B cell (primary cell): ENCODE measurements at regions not wholly inside any gene's neighbourhood (a gene's known extent, or its start where the extent isn't known, plus 50 kb on each side); places are given as distances from the start of the nearest gene placed in this dataset.

Source experiments
- ATAC-seq: fragments of 200-7000 bp; cut with Tn5 transposase; one replicate; pipeline ENCODE4 v1.10.0; 2021; ENCODE audit warnings: low read depth, mild to moderate bottlenecking, moderate number of reproducible peaks, moderate library complexity
- CTCF ChIA-PET: fragments of 350-600 bp; sonication (Branson Sonifier 250); formaldehyde crosslinking; loops from one replicate; lab custom pipeline; 2021; ENCODE audit warnings: antibody characterized with exemption, inconsistent platforms; lab: Charles Lee
- POLR2A ChIA-PET: fragments of 350-600 bp; sonication (Branson Sonifier 250); formaldehyde crosslinking; loops from one replicate; lab custom pipeline; 2021; ENCODE audit warnings: antibody characterized with exemption; lab: Charles Lee
- DNase-seq: peaks from one replicate; pipeline ENCODE4 v3.0.0; 2013
- H2AFZ ChIP-seq: 2 replicates; pipeline ENCODE4 v1.6.1; 2012; ENCODE audit warnings: mild to moderate bottlenecking, low read depth, low read length; ENCODE audit not compliant: insufficient read depth, poor library complexity, severe bottlenecking
- H3K27ac ChIP-seq, 2 donors: 1 replicate in 1 of 2; 2 replicates in 1 of 2; pipeline ENCODE4 v1.5.1; 2012 to 2013; ENCODE audit warnings: low read length in 2 of 2, mild to moderate bottlenecking in 2 of 2, moderate library complexity in 1 of 2
- H3K27me3 ChIP-seq, 4 experiments: fragments of 200-600 bp in 1 of 4; sonication (generic) in 1 of 4; replicated peaks in 1 of 4; 1 replicate in 2 of 4; 2 replicates in 2 of 4; pipeline versions ENCODE4 v1.6.1 to v1.7.0; 2013 to 2016; ENCODE audit warnings: low read length in 3 of 4, mild to moderate bottlenecking in 2 of 4, mixed read lengths in 1 of 4, moderate library complexity in 1 of 4; ENCODE audit not compliant: insufficient read depth in 4 of 4, control insufficient read depth in 3 of 4; ENCODE audit errors: control extremely low read depth in 1 of 4
- H3K36me3 ChIP-seq, 2 experiments: replicated peaks in 1 of 2; 1 replicate in 1 of 2; 2 replicates in 1 of 2; pipeline versions ENCODE4 v1.6.1 to v1.7.1; 2013; ENCODE audit warnings: low read length in 1 of 2; ENCODE audit not compliant: insufficient read depth in 2 of 2, control insufficient read depth in 1 of 2; ENCODE audit errors: control extremely low read depth in 1 of 2, extremely low read depth in 1 of 2
- H3K4me1 ChIP-seq, 2 donors: fragments of 200-600 bp in 1 of 2; sonication (generic) in 1 of 2; 1 replicate in 1 of 2; 2 replicates in 1 of 2; pipeline versions ENCODE4 v1.5.1 to v1.6.1; 2013 to 2017; ENCODE audit warnings: low read length in 2 of 2; ENCODE audit not compliant: control insufficient read depth in 2 of 2, insufficient read depth in 2 of 2
- H3K4me2 ChIP-seq: replicated peaks from 2 replicates; pipeline ENCODE3; 2012; ENCODE audit warnings: mild to moderate bottlenecking, low read depth, low read length; ENCODE audit not compliant: poor library complexity, severe bottlenecking
- H3K4me3 ChIP-seq, 5 experiments: fragments of 200-600 bp in 1 of 5; sonication (generic) in 1 of 5; 1 replicate in 3 of 5; 2 replicates in 2 of 5; pipeline versions ENCODE4 v1.5.1 to v1.7.0; 2011 to 2016; ENCODE audit warnings: low read length in 4 of 5, mild to moderate bottlenecking in 4 of 5, low read depth in 2 of 5, control low read depth in 1 of 5, moderate library complexity in 1 of 5; ENCODE audit not compliant: insufficient read depth in 1 of 5; ENCODE audit errors: control extremely low read depth in 1 of 5, extremely low read depth in 1 of 5
- H3K79me2 ChIP-seq: fragments of 200-600 bp; sonication (generic); one replicate; pipeline ENCODE4 v1.6.0; 2016; ENCODE audit warnings: low read length; ENCODE audit not compliant: control insufficient read depth, insufficient read depth
- H3K9ac ChIP-seq: fragments of 200-600 bp; sonication (generic); 2 replicates; pipeline ENCODE4 v1.6.1; 2017; ENCODE audit warnings: mild to moderate bottlenecking, low read length, moderate library complexity
- H3K9me3 ChIP-seq, 3 donors: one replicate each; pipeline versions ENCODE4 v1.6.1 to v1.7.1; 2013; ENCODE audit warnings: low read length in 2 of 3; ENCODE audit not compliant: control insufficient read depth in 2 of 3, insufficient read depth in 1 of 3; ENCODE audit errors: control extremely low read depth in 1 of 3
- H4K20me1 ChIP-seq: 2 replicates; pipeline ENCODE4 v1.6.0; 2012; ENCODE audit warnings: mild to moderate bottlenecking, low read length; ENCODE audit not compliant: insufficient read depth, control insufficient read depth, poor library complexity, severe bottlenecking
- H3K27ac Mint-ChIP-seq: one replicate; pipeline ENCODE4 v1.8.0; 2021; ENCODE audit warnings: mixed read lengths
- H3K27me3 Mint-ChIP-seq: one replicate; pipeline ENCODE4 v1.8.0; 2021; ENCODE audit warnings: mixed read lengths
- H3K4me1 Mint-ChIP-seq: one replicate; pipeline ENCODE4 v1.8.0; 2021; ENCODE audit warnings: mixed read lengths
- H3K4me3 Mint-ChIP-seq: one replicate; pipeline ENCODE4 v1.8.0; 2021; ENCODE audit warnings: mixed read lengths
- H3K9me3 Mint-ChIP-seq: one replicate; pipeline ENCODE4 v1.8.0; 2022; ENCODE audit warnings: mixed read lengths; ENCODE audit not compliant: insufficient read depth
- EZH2 ChIP-seq: IDR thresholded peaks from 2 replicates; pipeline ENCODE4 v1.6.1; 2012; ENCODE audit warnings: borderline replicate concordance, low read depth, mild to moderate bottlenecking, moderate library complexity, low read length; ENCODE audit not compliant: insufficient read depth, poor library complexity, severe bottlenecking
- WGBS: methylation state at CpG from one replicate; pipeline ENCODE4 v1.1.5; 2013; ENCODE audit warnings: missing lambda C conversion rate; ENCODE audit not compliant: insufficient coverage; 5-methylcytosine and 5-hydroxymethylcytosine counted together
- intact Hi-C: fragments of 100-400 bp; cut with micrococcal nuclease; formaldehyde crosslinking; loops from one replicate; pipeline ENCODE4 v1.10.0; 2022
- TF ChIP-seq, protein P1 (sequence below): fragments of 200-600 bp; IDR thresholded peaks from one replicate; pipeline ENCODE4 v1.8.0; 2022; ENCODE audit warnings: antibody characterized with exemption, mild to moderate bottlenecking

GRCh38 chr10:83212632-83213334 is 926.5 kb upstream of the GHITM start:
- H4K20me1 ChIP-seq, result no peaks in the 10 kb centered on the region
- H3K4me2 ChIP-seq, result no peak overlapping the region
- Mint-ChIP-seq H3K27me3 (no peaks in the 10 kb centered on the region), H3K9me3 (no peaks in the 10 kb centered on the region), H3K4me1 (no peaks in the 10 kb centered on the region), H3K27ac (no peak overlapping the region), H3K4me3 (no peak overlapping the region)
- no peak overlapping the region for H2AFZ ChIP-seq
- TF ChIP-seq EZH2, result no peak
- TF ChIP-seq, protein P1, sequence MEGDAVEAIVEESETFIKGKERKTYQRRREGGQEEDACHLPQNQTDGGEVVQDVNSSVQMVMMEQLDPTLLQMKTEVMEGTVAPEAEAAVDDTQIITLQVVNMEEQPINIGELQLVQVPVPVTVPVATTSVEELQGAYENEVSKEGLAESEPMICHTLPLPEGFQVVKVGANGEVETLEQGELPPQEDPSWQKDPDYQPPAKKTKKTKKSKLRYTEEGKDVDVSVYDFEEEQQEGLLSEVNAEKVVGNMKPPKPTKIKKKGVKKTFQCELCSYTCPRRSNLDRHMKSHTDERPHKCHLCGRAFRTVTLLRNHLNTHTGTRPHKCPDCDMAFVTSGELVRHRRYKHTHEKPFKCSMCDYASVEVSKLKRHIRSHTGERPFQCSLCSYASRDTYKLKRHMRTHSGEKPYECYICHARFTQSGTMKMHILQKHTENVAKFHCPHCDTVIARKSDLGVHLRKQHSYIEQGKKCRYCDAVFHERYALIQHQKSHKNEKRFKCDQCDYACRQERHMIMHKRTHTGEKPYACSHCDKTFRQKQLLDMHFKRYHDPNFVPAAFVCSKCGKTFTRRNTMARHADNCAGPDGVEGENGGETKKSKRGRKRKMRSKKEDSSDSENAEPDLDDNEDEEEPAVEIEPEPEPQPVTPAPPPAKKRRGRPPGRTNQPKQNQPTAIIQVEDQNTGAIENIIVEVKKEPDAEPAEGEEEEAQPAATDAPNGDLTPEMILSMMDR, result no peak
- ChIA-PET CTCF (no interaction called here), POLR2A (no interaction called here)
- H3K9ac ChIP-seq, result no peak overlapping the region
- no peak overlapping the region for H3K27ac ChIP-seq
- H3K79me2 ChIP-seq, result no peaks in the 10 kb centered on the region
- intact Hi-C loops, result no loop called here
- no peaks in the 10 kb centered on the region for H3K27me3 ChIP-seq
- DNase-seq, result no peak
- H3K4me3 ChIP-seq, result no peak overlapping the region
- no peaks in the 10 kb centered on the region for H3K36me3 ChIP-seq
- ATAC-seq, result no peak
- 86% methylated on average over 2 of the region's 3 CpGs for WGBS
- no peaks in the 10 kb centered on the region for H3K9me3 ChIP-seq
- no peaks in the 10 kb centered on the region for H3K4me1 ChIP-seq

- Histone ChIP-seq H3K4me1 (no peaks in the 10 kb centered on the region), H2AFZ (no peak overlapping the region), H3K4me3 (no peak overlapping the region), H4K20me1 (no peaks in the 10 kb centered on the region), H3K36me3 (no peaks in the 10 kb centered on the region), H3K79me2 (no peaks in the 10 kb centered on the region), H3K9ac (no peak overlapping the region), H3K27ac (no peak overlapping the region), H3K9me3 (peaks cover 0 to 4% (median 0%) of the 10 kb centered on the region in 3 donors), H3K4me2 (no peak overlapping the region), H3K27me3 (no peaks in the 10 kb centered on the region)
- TF ChIP-seq EZH2, result no peak
- TF ChIP-seq, protein P1, result no peak
- ChIA-PET POLR2A (no interaction called here), CTCF (no interaction called here)
- intact Hi-C loops, result no loop called here
- Mint-ChIP-seq H3K27ac (no peak overlapping the region), H3K9me3 (no peaks in the 10 kb centered on the region), H3K4me3 (no peak overlapping the region), H3K27me3 (no peaks in the 10 kb centered on the region), H3K4me1 (no peaks in the 10 kb centered on the region)
- no peak for ATAC-seq
- no peak for DNase-seq
- WGBS, result 92% methylated on average over 2 of the region's 5 CpGs
These were observed 925.2 kb upstream of the GHITM start for GRCh38 chr10:83214136-83214535.
